ENCODE measurements at regions not wholly inside any gene's neighbourhood (a gene's known extent, or its start where the extent isn't known, plus 50 kb on each side); places are given as distances from the start of the nearest gene placed in this dataset.

- TF ChIP-seq CTCF (IDR thresholded peaks at IDR 0.05; ENCODE audit: insufficient read depth, low read depth, low read length) (no peak), EZH2 (IDR thresholded peaks at IDR 0.05; ENCODE audit: insufficient read depth, low read length) (no peak)
Observed at GRCh38 chr7:140232957-140233917, 56.5 kb upstream of the KDM7A start.

Measured in astrocyte (in vitro differentiated cells and primary cell).